Stimulated activated CD4-positive, alpha-beta T cell treated with anti-CD3 and anti-CD28 coated beads, TNF-alpha, amount 100 ng/mL, for 24 hours (primary cell): ENCODE measurements at regions not wholly inside any gene's neighbourhood (a gene's known extent, or its start where the extent isn't known, plus 50 kb on each side); places are given as distances from the start of the nearest gene placed in this dataset.

Experiments used
- DNase-seq, 3 experiments: peaks; one replicate each; pipeline ENCODE4 v3.0.0-alpha.2; 2020; ENCODE audit warnings: low read depth in 3 of 3

GRCh38 chr1:232249861-232250777, 379.8 kb downstream of the SIPA1L2 start:
- DNase-seq, result no peak

- DNase-seq, result no peak
Observed at GRCh38 chr1:232249339-232249738, 380.6 kb downstream of the SIPA1L2 start.

DNA sequence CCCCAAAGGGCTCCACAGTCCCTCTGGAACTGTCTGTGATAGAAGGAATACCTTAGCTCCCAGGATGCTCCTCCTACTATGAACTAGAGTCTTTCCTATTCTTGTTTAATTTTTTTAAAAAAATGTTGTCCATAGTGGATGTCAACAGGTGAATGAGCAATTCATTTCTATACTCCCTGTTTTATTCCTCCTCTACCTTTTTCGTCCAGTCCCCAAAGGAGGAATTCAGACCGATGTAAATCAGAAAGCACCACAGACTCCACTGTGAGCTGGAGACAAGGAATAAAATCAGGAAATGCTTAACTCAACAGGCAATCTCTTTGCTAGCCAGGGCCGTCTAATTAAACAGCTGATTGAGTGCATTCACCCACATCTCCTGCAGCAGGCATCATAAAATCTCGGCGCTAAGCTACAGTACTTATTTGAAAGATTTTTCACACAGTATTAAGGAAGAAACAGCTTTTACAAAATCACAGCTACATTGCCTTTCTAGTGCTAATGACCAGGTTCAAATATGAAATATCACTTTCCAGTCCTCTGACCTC, 381.6 kb downstream of the SIPA1L2 start:
- DNase-seq, result no peak

- DNase-seq, result no peak
Observed at GRCh38 chr1:232247669-232248068, 382.3 kb downstream of the SIPA1L2 start.

- no peak for DNase-seq
Observed at GRCh38 chr1:232244426-232244825, 385.5 kb downstream of the SIPA1L2 start.

GRCh38 chr1:232239998-232240397, 389.9 kb downstream of the SIPA1L2 start:
- DNase-seq, result no peak

- no peak for DNase-seq
Observed at GRCh38 chr1:232239522-232239921, 390.4 kb downstream of the SIPA1L2 start.

DNA sequence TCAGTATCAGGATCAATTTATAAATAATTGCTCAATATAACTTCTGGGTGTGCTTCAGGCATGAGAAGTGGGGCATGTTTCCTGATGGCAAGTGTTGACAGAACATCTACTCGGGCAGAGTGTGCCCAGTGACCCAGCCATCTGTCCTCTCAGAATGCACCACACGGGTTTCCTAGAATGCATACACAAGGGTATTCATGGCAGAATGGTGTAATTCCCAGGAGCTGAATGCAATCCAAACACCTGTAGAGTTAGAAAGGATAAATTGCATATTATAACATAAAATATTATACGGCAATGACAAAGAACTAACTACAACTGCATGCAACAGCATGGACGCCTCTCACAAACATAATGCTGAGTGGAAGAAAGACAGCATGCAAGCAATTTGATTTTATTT, 391.9 kb downstream of the SIPA1L2 start:
- DNase-seq, result no peak

- DNase-seq, result no peak
Observed at GRCh38 chr1:232227306-232227705, 402.6 kb downstream of the SIPA1L2 start.

DNA sequence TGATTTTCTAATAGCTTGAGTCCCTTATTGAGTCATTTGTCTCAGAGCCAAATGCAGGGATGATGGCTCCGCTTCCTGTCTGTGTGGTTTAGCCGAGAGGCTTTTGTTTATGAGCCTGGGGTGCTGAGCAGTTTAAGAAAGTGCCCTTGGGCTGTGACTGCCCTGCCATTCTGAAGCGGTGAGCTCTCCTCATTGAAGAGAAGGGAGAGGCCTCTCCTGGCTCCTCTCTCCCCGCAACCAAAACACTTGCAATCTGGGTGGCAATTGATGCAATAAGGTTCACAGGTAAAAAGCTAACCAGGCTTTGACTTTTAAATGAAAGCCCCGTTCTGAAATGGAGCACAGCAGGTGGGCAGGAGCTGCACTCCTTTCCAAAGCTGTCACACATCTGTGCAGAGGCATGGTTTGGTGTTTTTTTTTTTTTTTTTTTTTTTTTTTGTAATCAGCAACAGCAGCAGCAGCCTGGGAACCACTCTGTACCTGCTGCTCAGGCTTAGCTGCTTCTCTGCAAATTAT, 403.7 kb downstream of the SIPA1L2 start:
- no peak for DNase-seq

DNA sequence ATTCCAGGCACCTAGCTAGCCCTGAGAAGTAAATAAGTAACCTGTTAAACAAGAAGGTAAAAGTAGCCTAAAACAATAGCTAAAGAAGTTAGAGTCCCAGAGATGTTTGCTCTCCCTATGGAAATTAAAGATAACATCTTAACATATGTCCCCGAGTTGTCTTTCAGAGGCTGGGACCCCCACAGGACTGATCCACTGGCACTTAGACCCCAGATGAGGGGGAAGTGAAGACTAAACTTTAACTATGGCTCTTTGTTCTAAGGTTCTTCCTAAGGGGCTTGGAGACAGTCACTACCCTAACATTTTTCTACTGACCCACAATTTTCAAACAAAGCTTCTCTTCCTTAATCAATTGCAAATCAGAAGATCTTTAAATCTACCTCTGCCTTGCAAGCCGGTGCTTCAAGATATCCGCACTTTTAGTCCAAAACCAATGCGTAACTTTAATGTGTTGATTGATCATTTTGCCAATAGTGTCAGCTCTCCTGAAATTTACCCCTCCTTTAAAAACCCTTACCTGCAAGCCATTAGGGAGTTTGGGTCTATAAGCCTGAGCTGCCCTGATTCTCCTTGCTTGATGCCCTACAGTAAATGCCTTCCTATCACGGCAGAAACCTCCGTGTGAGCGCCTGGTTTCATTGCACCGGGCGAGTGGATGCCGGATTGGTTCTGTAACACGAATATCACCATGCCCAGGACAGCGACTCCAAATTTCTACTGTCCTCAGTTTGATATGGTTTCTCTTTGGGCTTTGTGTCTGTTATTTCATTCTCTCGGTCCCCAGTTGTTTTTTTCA, 404.4 kb downstream of the SIPA1L2 start:
- no peak for DNase-seq

DNA sequence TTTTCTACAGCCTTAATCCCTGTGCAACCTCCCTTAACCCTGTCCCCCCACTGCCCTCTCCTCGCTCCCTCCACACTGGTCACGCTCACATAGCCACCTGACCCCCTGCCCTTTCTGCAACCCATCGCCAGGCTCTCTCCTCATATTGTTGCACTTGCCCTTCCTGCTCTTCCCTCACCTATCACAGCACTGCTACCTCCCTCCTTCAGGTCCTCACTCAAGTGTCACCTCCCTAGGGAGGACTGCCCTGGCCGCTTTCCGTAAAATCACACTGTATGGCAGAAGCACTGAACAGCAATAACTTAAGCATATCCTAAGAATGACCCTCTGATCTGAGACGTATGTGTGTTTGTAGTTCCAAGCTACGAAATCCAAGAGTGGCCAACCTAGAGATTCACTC, 406.0 kb downstream of the SIPA1L2 start:
- DNase-seq, result no peak

GRCh38 chr1:232223183-232223708, 406.7 kb downstream of the SIPA1L2 start:
- no peak for DNase-seq

- no peak for DNase-seq
Observed at GRCh38 chr1:232222614-232223013, 407.3 kb downstream of the SIPA1L2 start.

GRCh38 chr1:232221802-232222499, 408.0 kb downstream of the SIPA1L2 start:
- no peak for DNase-seq

DNA sequence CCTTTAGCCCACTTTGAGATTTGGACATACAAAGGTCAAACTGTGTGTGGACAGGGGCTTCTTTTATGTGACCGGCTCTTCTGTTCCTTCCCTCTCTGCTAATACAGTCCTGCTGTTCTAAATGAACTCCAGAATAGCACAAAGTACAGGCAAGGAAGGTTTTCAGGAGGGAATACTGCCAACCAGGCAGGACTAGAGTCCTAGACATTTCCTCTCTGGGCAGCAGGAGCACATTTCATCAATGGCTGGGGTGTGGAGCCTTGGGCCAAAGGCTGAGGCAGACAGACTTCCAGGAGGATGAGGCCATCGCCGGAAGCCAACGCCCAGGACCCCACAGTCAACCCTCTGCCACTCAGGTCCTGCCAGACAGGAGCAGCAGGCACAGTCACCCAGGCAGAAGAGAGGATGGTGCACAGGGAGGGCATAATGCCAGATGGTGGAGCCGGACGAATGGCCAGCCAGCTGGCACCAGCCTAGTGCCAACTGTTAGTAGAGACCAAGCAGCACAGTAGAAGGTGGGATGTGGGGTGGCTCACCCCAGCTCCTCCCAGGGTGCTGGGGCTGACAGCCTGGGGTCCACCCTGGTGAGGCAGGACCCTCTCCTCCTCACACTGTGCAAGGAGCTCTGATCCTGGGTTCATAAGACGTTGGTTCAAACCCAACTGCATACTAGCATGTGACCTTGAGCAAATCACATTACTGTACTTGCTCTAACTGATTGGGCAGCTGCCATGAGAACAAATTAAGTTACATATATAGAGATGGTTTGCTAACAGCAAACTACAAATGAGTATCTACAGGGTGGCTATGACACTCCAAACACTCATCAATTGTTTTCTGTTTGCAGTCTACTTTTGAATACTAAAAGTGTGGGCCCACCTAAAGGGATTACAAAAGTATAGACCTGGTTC, 410.7 kb downstream of the SIPA1L2 start:
- DNase-seq, result no peak

GRCh38 chr1:232213928-232214327, 416.0 kb downstream of the SIPA1L2 start:
- DNase-seq, result no peak

DNA sequence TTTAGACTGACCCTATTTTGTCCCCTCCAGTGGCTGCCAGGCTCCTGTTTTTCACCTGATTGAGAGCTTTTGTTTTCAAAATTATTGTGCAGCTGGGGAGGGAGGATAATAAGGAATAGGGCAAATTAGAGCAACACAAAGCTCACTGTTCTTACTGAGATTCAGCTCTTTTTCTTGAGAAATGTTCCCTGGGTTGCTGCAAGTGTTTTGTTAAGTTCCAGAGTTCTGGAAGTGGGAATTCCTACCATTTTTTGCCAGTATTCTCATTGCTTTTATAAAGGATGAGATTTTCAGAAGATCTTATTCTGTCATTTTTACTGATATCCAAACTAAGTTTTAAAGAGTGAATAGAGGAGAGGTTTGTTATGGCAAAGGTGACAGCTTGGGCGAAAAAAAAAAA, 417.7 kb downstream of the SIPA1L2 start:
- DNase-seq, result no peak

DNA sequence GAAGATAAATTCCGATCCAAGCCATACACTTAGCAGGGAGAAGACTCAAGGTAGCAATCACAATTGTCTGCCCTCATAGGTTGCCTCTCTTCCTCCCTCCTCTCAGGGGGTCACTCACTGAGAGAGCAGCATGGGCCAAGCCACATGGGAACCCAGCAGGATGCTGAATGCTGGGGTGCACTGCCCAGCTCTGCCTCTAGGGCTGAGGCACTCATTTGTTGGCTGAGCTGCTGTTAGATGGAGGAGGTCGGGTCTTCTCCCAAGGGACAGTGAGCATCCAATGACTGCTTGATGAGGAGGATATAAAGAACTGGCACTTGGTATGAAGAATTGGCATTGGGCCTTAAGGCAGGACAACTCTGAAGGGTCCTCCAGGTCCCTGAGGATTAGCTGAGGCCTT, 418.8 kb downstream of the SIPA1L2 start:
- DNase-seq, result no peak

DNA sequence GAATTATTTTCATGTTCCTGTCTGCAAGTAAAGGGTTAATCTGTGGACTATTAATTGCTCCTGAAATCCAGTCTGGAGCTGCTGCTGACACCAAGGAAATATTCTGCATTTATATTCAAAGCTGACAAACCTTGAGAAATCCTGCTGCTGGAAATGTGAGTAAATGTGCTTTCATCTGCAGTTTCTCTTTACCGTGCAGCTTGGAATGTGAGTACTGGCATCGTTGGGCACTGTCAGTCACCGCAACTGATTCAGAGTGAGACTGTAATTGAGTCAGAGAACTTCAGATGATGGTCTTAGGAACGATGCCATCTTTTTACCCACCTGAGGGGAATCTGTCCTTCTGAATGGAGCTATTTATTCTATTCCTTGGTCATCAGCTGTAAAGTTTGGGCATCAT, 420.6 kb downstream of the SIPA1L2 start:
- DNase-seq, result no peak
